ENCODE measurements at regions not wholly inside any gene's neighbourhood (a gene's known extent, or its start where the extent isn't known, plus 50 kb on each side); places are given as distances from the start of the nearest gene placed in this dataset.

DNA sequence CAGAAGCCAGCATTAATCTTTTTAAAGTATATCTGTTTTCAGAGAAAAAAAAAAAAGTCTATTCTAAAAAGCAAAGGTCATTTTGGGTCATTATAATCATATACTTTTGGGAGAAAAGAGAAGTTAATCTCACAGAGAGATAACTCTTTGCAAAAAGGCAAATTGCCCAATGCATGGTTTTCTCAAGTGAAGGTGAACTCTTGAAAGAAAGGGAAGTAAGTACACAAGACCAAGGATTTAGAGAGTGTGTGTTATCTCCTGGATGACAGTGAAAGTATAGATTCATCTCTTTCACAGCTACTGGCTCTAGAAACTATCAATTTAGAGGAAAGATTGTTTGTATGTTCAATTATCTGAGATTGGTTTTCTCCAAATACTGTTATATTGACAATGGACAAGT, 151.4 kb downstream of the CD8B2 start:
- no peaks in the 10 kb centered on the region for H3K9me2 ChIP-seq (ENCODE audit: insufficient read depth, low read length)
- no peak overlapping the region for H2AFZ ChIP-seq (ENCODE audit: low read length)
- H3K9me3 ChIP-seq (ENCODE audit: low read length): no peaks in the 10 kb centered on the region
- no TSS peak for BruUV-seq (replicated peaks)
- no peaks in the 10 kb centered on the region for H3K4me1 ChIP-seq (ENCODE audit: insufficient read depth, low read length, poor library complexity, severe bottlenecking)
- ChIA-PET CTCF (ENCODE audit: unreplicated experiment) (no interaction called here), POLR2A (no interaction called here)
- no peaks in the 10 kb centered on the region for H3K36me3 ChIP-seq (ENCODE audit: insufficient read depth, low read length)
- no peak for TF ChIP-seq EZH2phosphoT487 (IDR thresholded peaks at IDR 0.05; ENCODE audit: borderline replicate concordance, low read depth, low read length)
- TF ChIP-seq CTCF (conservative IDR thresholded peaks at IDR 0.05; ENCODE audit: low read length): no peak
- intact Hi-C loops (cut with micrococcal nuclease; ENCODE audit: unreplicated experiment): no loop called here
- H3K27ac ChIP-seq (ENCODE audit: low read depth, low read length, poor library complexity, severe bottlenecking): no peak overlapping the region
- DNase-seq (ENCODE audit: low spot score): no peak
- no peak overlapping the region for H3K4me3 ChIP-seq (ENCODE audit: low read depth, low read length, poor library complexity, severe bottlenecking)
- H4K20me1 ChIP-seq (ENCODE audit: insufficient read depth, low read length): no peaks in the 10 kb centered on the region
- H3K4me2 ChIP-seq (ENCODE audit: low read length): no peak overlapping the region
- no peaks in the 10 kb centered on the region for H3K79me2 ChIP-seq (ENCODE audit: insufficient read depth, low read depth, low read length)

- CTCF ChIA-PET (ENCODE audit: unreplicated experiment): no interaction called here
These were observed 155.5 kb downstream of the CD8B2 start for GRCh38 chr2:106642679-106643078.

GRCh38 chr2:106644623-106645022, 157.5 kb downstream of the CD8B2 start:
- TF ChIP-seq EZH2phosphoT487 (IDR thresholded peaks at IDR 0.05; ENCODE audit: borderline replicate concordance, low read depth, low read length) (no peak), CTCF (conservative IDR thresholded peaks at IDR 0.05; ENCODE audit: low read length) (no peak)
- CTCF ChIA-PET (ENCODE audit: unreplicated experiment): no interaction called here
- H3K4me3 ChIP-seq (ENCODE audit: low read depth, low read length, poor library complexity, severe bottlenecking): no peak overlapping the region
- intact Hi-C loops (cut with micrococcal nuclease; ENCODE audit: unreplicated experiment): no loop called here
- no peaks in the 10 kb centered on the region for H3K9me2 ChIP-seq (ENCODE audit: insufficient read depth, low read length)
- no peak overlapping the region for H3K27ac ChIP-seq (ENCODE audit: low read depth, low read length, poor library complexity, severe bottlenecking)
- no peaks in the 10 kb centered on the region for H3K36me3 ChIP-seq (ENCODE audit: insufficient read depth, low read length)
- no peaks in the 10 kb centered on the region for H3K9me3 ChIP-seq (ENCODE audit: low read length)
- H4K20me1 ChIP-seq (ENCODE audit: insufficient read depth, low read length): no peaks in the 10 kb centered on the region
- H3K4me1 ChIP-seq (ENCODE audit: insufficient read depth, low read length, poor library complexity, severe bottlenecking): no peaks in the 10 kb centered on the region
- DNase-seq (ENCODE audit: low spot score): no peak
- POLR2A ChIA-PET: interaction anchor here (0.6 kb wide), 2 partner anchors 165 to 210 kb away, joined by 3 to 4 read pairs; no protein-coding TSS in a partner anchor
- no peak overlapping the region for H3K4me2 ChIP-seq (ENCODE audit: low read length)
- no peak overlapping the region for H2AFZ ChIP-seq (ENCODE audit: low read length)
- no TSS peak for BruUV-seq (replicated peaks)
- no peaks in the 10 kb centered on the region for H3K79me2 ChIP-seq (ENCODE audit: insufficient read depth, low read depth, low read length)

More at GRCh38 chr2:106642679-106643078, 155.5 kb downstream of the CD8B2 start:
- Histone ChIP-seq H3K4me1 (ENCODE audit: insufficient read depth, low read length, poor library complexity, severe bottlenecking) (no peaks in the 10 kb centered on the region), H3K36me3 (ENCODE audit: insufficient read depth, low read length) (no peaks in the 10 kb centered on the region), H2AFZ (ENCODE audit: low read length) (no peak overlapping the region), H3K4me3 (ENCODE audit: low read depth, low read length, poor library complexity, severe bottlenecking) (no peak overlapping the region), H3K4me2 (ENCODE audit: low read length) (no peak overlapping the region), H3K79me2 (ENCODE audit: insufficient read depth, low read depth, low read length) (no peaks in the 10 kb centered on the region), H3K9me2 (ENCODE audit: insufficient read depth, low read length) (no peaks in the 10 kb centered on the region), H3K27ac (ENCODE audit: low read depth, low read length, poor library complexity, severe bottlenecking) (no peak overlapping the region), H4K20me1 (ENCODE audit: insufficient read depth, low read length) (no peaks in the 10 kb centered on the region), H3K9me3 (ENCODE audit: low read length) (no peaks in the 10 kb centered on the region)
- TF ChIP-seq CTCF (conservative IDR thresholded peaks at IDR 0.05; ENCODE audit: low read length): no peak
- no peak for TF ChIP-seq EZH2phosphoT487 (IDR thresholded peaks at IDR 0.05; ENCODE audit: borderline replicate concordance, low read depth, low read length)
- no TSS peak for BruUV-seq (replicated peaks)
- intact Hi-C loops (cut with micrococcal nuclease; ENCODE audit: unreplicated experiment): no loop called here
- POLR2A ChIA-PET: no interaction called here
- DNase-seq (ENCODE audit: low spot score): no peak

Measured in OCI-LY7 (cell line).